Keratinocyte (primary cell): ENCODE measurements at regions not wholly inside any gene's neighbourhood (a gene's known extent, or its start where the extent isn't known, plus 50 kb on each side); places are given as distances from the start of the nearest gene placed in this dataset.

Source experiments
- EZH2 ChIP-seq: IDR thresholded peaks from one replicate; pipeline ENCODE4 v1.6.1; 2012; ENCODE audit warnings: inconsistent platforms, mild to moderate bottlenecking, low read length, moderate library complexity
- TF ChIP-seq, protein P1 (sequence below), 3 experiments: IDR thresholded peaks in 1 of 3; conservative IDR thresholded peaks in 1 of 3; optimal IDR thresholded peaks in 1 of 3; 2 replicates in 2 of 3; 3 replicates in 1 of 3; pipeline versions ENCODE3 to v1.5.1; 2011; ENCODE audit warnings: low read length in 3 of 3, mild to moderate bottlenecking in 3 of 3, moderate library complexity in 2 of 3, control low read depth in 1 of 3, inconsistent platforms in 1 of 3; ENCODE audit not compliant: insufficient read depth in 2 of 3; ENCODE audit errors: extremely low read depth in 1 of 3

DNA sequence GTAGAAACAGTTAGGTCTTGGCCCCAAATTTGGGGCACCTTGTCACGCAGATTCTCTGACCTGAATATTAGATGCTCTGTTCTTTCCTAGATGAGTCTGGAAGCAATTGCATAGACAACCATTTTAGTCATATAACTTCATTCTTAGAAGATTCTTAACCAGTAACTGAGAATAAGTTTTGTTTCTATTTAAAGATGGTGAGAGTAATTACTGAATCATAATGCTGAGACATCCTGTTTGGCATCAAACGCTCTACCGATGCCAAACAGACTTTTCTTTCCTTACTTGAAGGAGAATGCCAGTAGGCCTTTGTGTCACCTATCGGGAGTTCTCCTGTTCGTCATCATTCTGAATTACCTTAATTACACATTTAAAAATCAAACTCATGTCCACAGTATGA is 131.6 kb upstream of the ID4 start:
- TF ChIP-seq EZH2 = no peak
- TF ChIP-seq, protein P1, sequence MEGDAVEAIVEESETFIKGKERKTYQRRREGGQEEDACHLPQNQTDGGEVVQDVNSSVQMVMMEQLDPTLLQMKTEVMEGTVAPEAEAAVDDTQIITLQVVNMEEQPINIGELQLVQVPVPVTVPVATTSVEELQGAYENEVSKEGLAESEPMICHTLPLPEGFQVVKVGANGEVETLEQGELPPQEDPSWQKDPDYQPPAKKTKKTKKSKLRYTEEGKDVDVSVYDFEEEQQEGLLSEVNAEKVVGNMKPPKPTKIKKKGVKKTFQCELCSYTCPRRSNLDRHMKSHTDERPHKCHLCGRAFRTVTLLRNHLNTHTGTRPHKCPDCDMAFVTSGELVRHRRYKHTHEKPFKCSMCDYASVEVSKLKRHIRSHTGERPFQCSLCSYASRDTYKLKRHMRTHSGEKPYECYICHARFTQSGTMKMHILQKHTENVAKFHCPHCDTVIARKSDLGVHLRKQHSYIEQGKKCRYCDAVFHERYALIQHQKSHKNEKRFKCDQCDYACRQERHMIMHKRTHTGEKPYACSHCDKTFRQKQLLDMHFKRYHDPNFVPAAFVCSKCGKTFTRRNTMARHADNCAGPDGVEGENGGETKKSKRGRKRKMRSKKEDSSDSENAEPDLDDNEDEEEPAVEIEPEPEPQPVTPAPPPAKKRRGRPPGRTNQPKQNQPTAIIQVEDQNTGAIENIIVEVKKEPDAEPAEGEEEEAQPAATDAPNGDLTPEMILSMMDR (optimal IDR thresholded peaks at IDR 0.05 in 1 of 3, IDR thresholded peaks at IDR 0.05 in 1 of 3, conservative IDR thresholded peaks at IDR 0.05 in 1 of 3; ENCODE audit: extremely low read depth in 1 of 3, insufficient read depth in 2 of 3, low read length in 3 of 3) = no peak
